IMR-90 (cell line): ENCODE measurements at regions not wholly inside any gene's neighbourhood (a gene's known extent, or its start where the extent isn't known, plus 50 kb on each side); places are given as distances from the start of the nearest gene placed in this dataset.

ENCODE experiments used
- ATAC-seq: fragments of 200-7000 bp; cut with Tn5 transposase; 2 replicates; pipeline ENCODE4 v1.9.1; 2020; ENCODE audit warnings: low read depth, mild to moderate bottlenecking, moderate library complexity
- BruUV-seq: library from RNA; stranded (reverse); fragments of 400-500 nt; replicated peaks from 2 replicates; lab custom pipeline; 2021; lab: Mats Ljungman, UMichigan
- CTCF ChIA-PET: fragments of 300-600 bp; formaldehyde crosslinking; extraction: SDS; loops from one replicate; lab custom pipeline; 2021; ENCODE audit warnings: antibody characterized with exemption; lab: Yijun Ruan, JAX
- POLR2A ChIA-PET: fragments of 300-600 bp; sonication (Branson Sonifier 250); formaldehyde crosslinking; loops from one replicate; lab custom pipeline; 2022; ENCODE audit warnings: antibody characterized with exemption; ENCODE audit not compliant: unreplicated experiment; lab: Charles Lee
- DNase-seq: peaks from one replicate; pipeline ENCODE4 v3.0.0; 2013
- H2AFZ ChIP-seq: replicated peaks from 2 replicates; pipeline ENCODE3; 2013; ENCODE audit warnings: low read length, mild to moderate bottlenecking; ENCODE audit not compliant: poor library complexity
- H2AK5ac ChIP-seq: 2 replicates; pipeline ENCODE4 v1.6.1; 2013; ENCODE audit warnings: low read depth, low read length, inconsistent platforms
- H2AK9ac ChIP-seq: replicated peaks from 2 replicates; pipeline ENCODE3; 2013; ENCODE audit warnings: mild to moderate bottlenecking, low read depth, low read length, moderate library complexity; ENCODE audit not compliant: poor library complexity
- H2BK120ac ChIP-seq: 2 replicates; pipeline ENCODE4 v1.6.1; 2013; ENCODE audit warnings: low read depth, low read length, inconsistent platforms
- H2BK15ac ChIP-seq: 3 replicates; pipeline ENCODE4 v1.6.1; 2013; ENCODE audit warnings: low read depth, low read length, inconsistent platforms
- H2BK20ac ChIP-seq: 2 replicates; pipeline ENCODE4 v1.6.1; 2013; ENCODE audit warnings: low read depth, mild to moderate bottlenecking, inconsistent platforms, low read length, moderate library complexity
- H2BK5ac ChIP-seq: 2 replicates; pipeline ENCODE4 v1.6.1; 2013; ENCODE audit warnings: mild to moderate bottlenecking, low read depth, low read length, inconsistent platforms; ENCODE audit not compliant: poor library complexity, severe bottlenecking
- H3K14ac ChIP-seq: replicated peaks from 2 replicates; pipeline ENCODE4 v1.6.1; 2013; ENCODE audit warnings: low read depth, low read length, inconsistent platforms
- H3K18ac ChIP-seq: 2 replicates; pipeline ENCODE4 v1.6.1; 2013; ENCODE audit warnings: low read depth, low read length, control low read depth
- H3K23ac ChIP-seq: 2 replicates; pipeline ENCODE4 v1.6.1; 2013; ENCODE audit warnings: low read depth, low read length, inconsistent platforms
- H3K27ac ChIP-seq: 2 replicates; pipeline ENCODE4 v1.5.1; 2013; ENCODE audit warnings: mild to moderate bottlenecking, control low read depth, low read length; ENCODE audit not compliant: insufficient read depth
- H3K27me3 ChIP-seq: 2 replicates; pipeline ENCODE4 v1.6.1; 2013; ENCODE audit warnings: low read length; ENCODE audit not compliant: control insufficient read depth, insufficient read depth
- H3K36me3 ChIP-seq: 2 replicates; pipeline ENCODE4 v1.6.1; 2013; ENCODE audit warnings: low read length, mixed read lengths; ENCODE audit not compliant: control insufficient read depth, insufficient read depth
- H3K4ac ChIP-seq: 2 replicates; pipeline ENCODE4 v1.6.1; 2013; ENCODE audit warnings: low read depth, low read length, inconsistent platforms
- H3K4me1 ChIP-seq: 2 replicates; pipeline ENCODE4 v1.6.1; 2013; ENCODE audit warnings: low read length, mixed read lengths; ENCODE audit not compliant: control insufficient read depth, insufficient read depth
- H3K4me2 ChIP-seq: 2 replicates; pipeline ENCODE4 v1.6.1; 2013; ENCODE audit warnings: low read depth, mild to moderate bottlenecking, control low read depth, low read length, moderate library complexity
- H3K4me3 ChIP-seq: 2 replicates; pipeline ENCODE4 v1.5.1; 2013; ENCODE audit warnings: low read depth, mild to moderate bottlenecking, control low read depth, low read length, moderate library complexity; ENCODE audit not compliant: insufficient read depth
- H3K56ac ChIP-seq: 2 replicates; pipeline ENCODE4 v1.6.1; 2013; ENCODE audit warnings: low read length, inconsistent platforms; ENCODE audit not compliant: insufficient read depth; ENCODE audit errors: extremely low read depth
- H3K79me1 ChIP-seq, 2 experiments: 2 replicates each; pipeline ENCODE4 v1.6.1; 2013; ENCODE audit warnings: low read length in 2 of 2, inconsistent platforms in 1 of 2, low read depth in 1 of 2
- H3K9ac ChIP-seq: 2 replicates; pipeline ENCODE4 v1.6.1; 2013; ENCODE audit warnings: low read depth, low read length, control low read depth
- H3K9me1 ChIP-seq: 2 replicates; pipeline ENCODE4 v1.6.1; 2013; ENCODE audit warnings: low read length, inconsistent platforms; ENCODE audit not compliant: insufficient read depth
- H3K9me3 ChIP-seq: 2 replicates; pipeline ENCODE4 v1.6.1; 2013; ENCODE audit warnings: low read length; ENCODE audit not compliant: control insufficient read depth, insufficient read depth
- H4K20me1 ChIP-seq: 2 replicates; pipeline ENCODE4 v1.6.1; 2013; ENCODE audit warnings: low read length, inconsistent platforms; ENCODE audit not compliant: insufficient read depth
- H4K5ac ChIP-seq: 2 replicates; pipeline ENCODE4 v1.6.1; 2013; ENCODE audit warnings: mild to moderate bottlenecking, low read depth, low read length, control low read depth
- H4K8ac ChIP-seq, 2 experiments: 2 replicates each; pipeline ENCODE4 v1.6.1; 2013; ENCODE audit warnings: low read depth in 2 of 2, low read length in 2 of 2, control low read depth in 1 of 2, inconsistent platforms in 1 of 2
- H4K91ac ChIP-seq: 2 replicates; pipeline ENCODE4 v1.6.1; 2013; ENCODE audit warnings: low read depth, low read length, inconsistent platforms; ENCODE audit not compliant: insufficient read depth
- CHD1 ChIP-seq: IDR thresholded peaks from 2 replicates; pipeline ENCODE4 v1.6.1; 2012; ENCODE audit warnings: low read depth, low read length, improper control_type of control experiment
- whole genome bisulfite sequencing, 2 experiments: methylation state at CpG; one replicate each; pipeline versions ENCODE4 v1.1.5 to v1.1.7; 2013; ENCODE audit warnings: missing lambda C conversion rate in 2 of 2; ENCODE audit not compliant: insufficient read length in 1 of 2; ENCODE audit errors: extremely low coverage in 2 of 2; 5-methylcytosine and 5-hydroxymethylcytosine counted together
- dilution Hi-C: fragments of 300-500 bp; cut with HindIII; formaldehyde crosslinking; loops from one replicate; pipeline ENCODE4 v1.14.3; 2018; ENCODE audit warnings: low sequenced_read_pairs; ENCODE audit not compliant: unreplicated experiment
- in situ Hi-C: fragments of 300-500 bp; cut with MboI; formaldehyde crosslinking; loops from 3 replicates; pipeline ENCODE4 v1.14.3; 2019; ENCODE audit warnings: low sequenced_read_pairs, inconsistent platforms, mixed read lengths
- intact Hi-C: fragments of 100-400 bp; cut with micrococcal nuclease; formaldehyde crosslinking; loops from 2 replicates; pipeline ENCODE4 v1.10.0; 2022

- Histone ChIP-seq H2BK20ac (no peak overlapping the region), H3K79me1 (no peaks in the 10 kb centered on the region), H3K18ac (no peak overlapping the region), H3K4ac (no peak overlapping the region), H4K8ac (no peak overlapping the region), H3K27ac (no peak overlapping the region), H3K56ac (no peak overlapping the region), H4K20me1 (no peaks in the 10 kb centered on the region), H2BK120ac (no peak overlapping the region), H2BK15ac (no peak overlapping the region), H3K27me3 (no peaks in the 10 kb centered on the region), H2AFZ (no peak overlapping the region), H2AK5ac (no peak overlapping the region), H3K36me3 (no peaks in the 10 kb centered on the region), H3K9me1 (no peaks in the 10 kb centered on the region), H3K9ac (no peak overlapping the region), H4K91ac (no peak overlapping the region), H3K23ac (no peak overlapping the region), H2BK5ac (no peak overlapping the region), H2AK9ac (no peak overlapping the region), H3K9me3 (no peaks in the 10 kb centered on the region), H4K5ac (no peak overlapping the region), H3K4me2 (no peak overlapping the region), H3K4me1 (no peaks in the 10 kb centered on the region), H3K4me3 (no peak overlapping the region), H3K14ac (no peak overlapping the region)
- POLR2A ChIA-PET, result no interaction called here
- BruUV-seq, result no TSS peak
- in situ Hi-C loops, result no loop called here
- CTCF ChIA-PET, result no interaction called here
- dilution Hi-C loops, result no loop called here
- intact Hi-C loops, result no loop called here
- ATAC-seq (no peak), DNase-seq (no peak)
- no peak for TF ChIP-seq CHD1
- no CpG with 5 or more reads among the region's 5 CpGs for WGBS, 2 experiments
Observed at GRCh38 chr6:122063761-122064160, 335.7 kb upstream of the HSF2 start.
